CD14-positive monocyte (primary cell): ENCODE measurements at regions not wholly inside any gene's neighbourhood (a gene's known extent, or its start where the extent isn't known, plus 50 kb on each side); places are given as distances from the start of the nearest gene placed in this dataset.

Experiments
- DNase-seq, 3 donors: peaks; one replicate each; pipeline ENCODE4 v3.0.0-alpha.2; 2011 to 2022
- H2AFZ ChIP-seq: 2 replicates; pipeline ENCODE4 v1.6.0; 2012; ENCODE audit warnings: mild to moderate bottlenecking, low read depth, low read length, inconsistent platforms; ENCODE audit not compliant: insufficient read depth, poor library complexity, severe bottlenecking
- H3K27ac ChIP-seq, 2 donors: 1 replicate in 1 of 2; 2 replicates in 1 of 2; pipeline ENCODE4 v1.5.1; 2012 to 2013; ENCODE audit warnings: low read length in 2 of 2, control low read depth in 1 of 2, inconsistent platforms in 1 of 2, low read depth in 1 of 2, mild to moderate bottlenecking in 1 of 2
- H3K27me3 ChIP-seq, 2 donors: one replicate each; pipeline versions ENCODE4 v1.6.0 to v1.6.1; 2011 to 2013; ENCODE audit warnings: low read length in 2 of 2; ENCODE audit not compliant: control insufficient read depth in 2 of 2, insufficient read depth in 2 of 2
- H3K36me3 ChIP-seq, 2 donors: replicated peaks in 1 of 2; 1 replicate in 1 of 2; 2 replicates in 1 of 2; pipeline versions ENCODE4 v1.5.1 to v1.6.1; 2012 to 2013; ENCODE audit warnings: low read length in 2 of 2, control low read depth in 1 of 2, inconsistent platforms in 1 of 2, mild to moderate bottlenecking in 1 of 2; ENCODE audit not compliant: insufficient read depth in 2 of 2, control insufficient read depth in 1 of 2
- H3K4me1 ChIP-seq, 2 donors: 1 replicate in 1 of 2; 2 replicates in 1 of 2; pipeline versions ENCODE4 v1.5.1 to v1.6.1; 2012 to 2013; ENCODE audit warnings: low read length in 2 of 2, control low read depth in 1 of 2, inconsistent platforms in 1 of 2, mild to moderate bottlenecking in 1 of 2, moderate library complexity in 1 of 2; ENCODE audit not compliant: insufficient read depth in 2 of 2, control insufficient read depth in 1 of 2
- H3K4me2 ChIP-seq: replicated peaks from 2 replicates; pipeline ENCODE3; 2012; ENCODE audit warnings: low read length, moderate library complexity, mild to moderate bottlenecking; ENCODE audit not compliant: poor library complexity, severe bottlenecking; ENCODE audit errors: extremely low read depth
- H3K4me3 ChIP-seq, 3 experiments: fragments of 200-600 bp in 1 of 3; sonication (generic) in 1 of 3; replicated peaks in 1 of 3; 1 replicate in 2 of 3; 2 replicates in 1 of 3; pipeline ENCODE4 v1.5.1; 2011 to 2013; ENCODE audit warnings: low read length in 3 of 3, mild to moderate bottlenecking in 3 of 3, control low read depth in 2 of 3, low read depth in 2 of 3, inconsistent platforms in 1 of 3, moderate library complexity in 1 of 3
- H3K79me2 ChIP-seq: 2 replicates; pipeline ENCODE4 v1.6.0; 2012; ENCODE audit warnings: mild to moderate bottlenecking, control low read depth, inconsistent platforms, low read length, moderate library complexity; ENCODE audit not compliant: insufficient read depth
- H3K9ac ChIP-seq: 2 replicates; pipeline ENCODE4 v1.6.0; 2017; ENCODE audit warnings: low read length, mild to moderate bottlenecking; ENCODE audit not compliant: insufficient read depth, poor library complexity, severe bottlenecking
- H3K9me3 ChIP-seq, 2 donors: replicated peaks in 1 of 2; 1 replicate in 1 of 2; 2 replicates in 1 of 2; pipeline versions ENCODE4 v1.5.1 to v1.6.1; 2012 to 2013; ENCODE audit warnings: low read length in 2 of 2, control low read depth in 1 of 2; ENCODE audit not compliant: control insufficient read depth in 1 of 2, insufficient read depth in 1 of 2
- H4K20me1 ChIP-seq: 2 replicates; pipeline ENCODE4 v1.6.0; 2012; ENCODE audit warnings: mild to moderate bottlenecking, low read length, control low read depth, moderate library complexity; ENCODE audit not compliant: insufficient read depth
- H3K27ac Mint-ChIP-seq, 7 donors: one replicate each; pipeline ENCODE4 v1.8.0; 2020; ENCODE audit warnings: mild to moderate bottlenecking in 7 of 7, mixed read lengths in 7 of 7, moderate library complexity in 6 of 7, inconsistent platforms in 2 of 7
- H3K27me3 Mint-ChIP-seq, 3 donors: one replicate each; pipeline ENCODE4 v1.8.0; 2021 to 2022; ENCODE audit warnings: low read depth in 3 of 3, mild to moderate bottlenecking in 3 of 3, mixed read lengths in 3 of 3, moderate library complexity in 3 of 3, inconsistent platforms in 1 of 3
- H3K36me3 Mint-ChIP-seq, 2 donors: one replicate each; pipeline ENCODE4 v1.8.0; 2020; ENCODE audit warnings: mixed read lengths in 2 of 2, inconsistent platforms in 1 of 2, mild to moderate bottlenecking in 1 of 2
- H3K4me1 Mint-ChIP-seq: one replicate; pipeline ENCODE4 v1.8.0; 2020; ENCODE audit warnings: mild to moderate bottlenecking, mixed read lengths
- H3K4me3 Mint-ChIP-seq, 2 donors: one replicate each; pipeline ENCODE4 v1.8.0; 2020; ENCODE audit warnings: mild to moderate bottlenecking in 2 of 2, mixed read lengths in 2 of 2, moderate library complexity in 1 of 2
- H3K9me3 Mint-ChIP-seq, 7 donors: one replicate each; pipeline ENCODE4 v1.8.0; 2020 to 2022; ENCODE audit warnings: mixed read lengths in 7 of 7, mild to moderate bottlenecking in 6 of 7, moderate library complexity in 6 of 7, inconsistent platforms in 2 of 7
- WGBS: methylation state at CpG from one replicate; pipeline ENCODE4 v1.1.5; 2013; ENCODE audit warnings: missing lambda C conversion rate; ENCODE audit not compliant: insufficient coverage; 5-methylcytosine and 5-hydroxymethylcytosine counted together
- intact Hi-C, 2 donors: fragments of 100-400 bp; cut with micrococcal nuclease; formaldehyde crosslinking; loops; one replicate each; pipeline versions ENCODE4 v1.15.0 to v1.15.1; 2023
- TF ChIP-seq, protein P1 (sequence below): fragments of 200-600 bp; IDR thresholded peaks from one replicate; pipeline ENCODE4 v1.8.0; 2022; ENCODE audit warnings: antibody characterized with exemption, mild to moderate bottlenecking

DNA sequence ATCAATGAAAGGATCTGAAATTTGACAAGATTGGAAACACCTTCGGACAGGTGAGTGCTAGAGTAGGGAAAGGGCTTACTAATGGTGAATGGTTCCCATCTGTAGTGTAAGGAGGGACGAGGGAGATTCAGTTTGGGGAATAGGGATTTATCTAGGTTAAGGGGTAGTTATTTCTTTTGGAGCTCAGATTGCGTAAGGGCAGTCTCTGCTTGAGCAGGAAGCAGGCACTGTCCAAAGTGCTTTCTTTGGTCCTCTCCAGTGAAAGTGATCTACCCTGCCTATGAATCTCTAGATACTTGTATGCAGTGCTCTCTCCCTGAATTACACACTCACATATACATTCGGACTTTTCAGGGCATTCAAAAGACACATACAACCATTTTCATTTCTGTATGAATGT lies 272.9 kb upstream of the FIGN start:
- no peaks in the 10 kb centered on the region for H3K36me3 ChIP-seq
- TF ChIP-seq, protein P1, sequence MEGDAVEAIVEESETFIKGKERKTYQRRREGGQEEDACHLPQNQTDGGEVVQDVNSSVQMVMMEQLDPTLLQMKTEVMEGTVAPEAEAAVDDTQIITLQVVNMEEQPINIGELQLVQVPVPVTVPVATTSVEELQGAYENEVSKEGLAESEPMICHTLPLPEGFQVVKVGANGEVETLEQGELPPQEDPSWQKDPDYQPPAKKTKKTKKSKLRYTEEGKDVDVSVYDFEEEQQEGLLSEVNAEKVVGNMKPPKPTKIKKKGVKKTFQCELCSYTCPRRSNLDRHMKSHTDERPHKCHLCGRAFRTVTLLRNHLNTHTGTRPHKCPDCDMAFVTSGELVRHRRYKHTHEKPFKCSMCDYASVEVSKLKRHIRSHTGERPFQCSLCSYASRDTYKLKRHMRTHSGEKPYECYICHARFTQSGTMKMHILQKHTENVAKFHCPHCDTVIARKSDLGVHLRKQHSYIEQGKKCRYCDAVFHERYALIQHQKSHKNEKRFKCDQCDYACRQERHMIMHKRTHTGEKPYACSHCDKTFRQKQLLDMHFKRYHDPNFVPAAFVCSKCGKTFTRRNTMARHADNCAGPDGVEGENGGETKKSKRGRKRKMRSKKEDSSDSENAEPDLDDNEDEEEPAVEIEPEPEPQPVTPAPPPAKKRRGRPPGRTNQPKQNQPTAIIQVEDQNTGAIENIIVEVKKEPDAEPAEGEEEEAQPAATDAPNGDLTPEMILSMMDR = no peak
- no peaks in the 10 kb centered on the region for H3K27me3 ChIP-seq
- no peaks in the 10 kb centered on the region for H3K4me1 ChIP-seq
- no peak overlapping the region for H3K9ac ChIP-seq
- intact Hi-C loops = no loop called here
- H3K27ac ChIP-seq = no peak overlapping the region
- H3K27ac Mint-ChIP-seq = no peak overlapping the region
- no peaks in the 10 kb centered on the region for H4K20me1 ChIP-seq
- H3K27me3 Mint-ChIP-seq = no peaks in the 10 kb centered on the region
- no peak overlapping the region for H3K4me3 ChIP-seq
- no peaks in the 10 kb centered on the region for H3K9me3 ChIP-seq
- no peaks in the 10 kb centered on the region for H3K4me1 Mint-ChIP-seq
- H3K4me3 Mint-ChIP-seq = no peak overlapping the region
- H3K4me2 ChIP-seq = no peak overlapping the region
- no peak overlapping the region for H2AFZ ChIP-seq
- peaks cover 0 to 5% (median 0%) of the 10 kb centered on the region in 7 donors for H3K9me3 Mint-ChIP-seq
- H3K36me3 Mint-ChIP-seq = no peaks in the 10 kb centered on the region
- WGBS = 84% methylated on average over 3 of the region's 4 CpGs
- no peaks in the 10 kb centered on the region for H3K79me2 ChIP-seq
- DNase-seq = no peak

DNA sequence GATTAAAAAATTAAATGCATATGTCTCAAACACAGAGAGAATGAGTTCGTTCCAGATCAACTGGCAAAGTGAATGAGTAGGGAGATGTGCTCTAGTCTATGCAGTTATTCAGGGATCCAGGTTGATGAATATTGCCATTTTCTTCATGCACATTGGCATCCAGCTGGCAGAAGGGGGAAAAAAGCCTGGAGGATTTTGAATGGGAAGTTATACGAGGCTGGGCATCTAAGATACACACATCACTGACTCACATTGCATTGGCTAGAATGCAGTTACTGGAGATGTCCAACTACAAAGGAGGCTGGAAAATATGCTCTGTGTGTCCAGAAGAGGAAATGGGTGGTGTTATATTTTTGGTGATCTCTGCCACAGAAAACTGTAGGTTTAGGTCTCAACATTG lies 270.9 kb upstream of the FIGN start:
- Histone ChIP-seq H2AFZ (no peak overlapping the region), H3K9me3 (no peaks in the 10 kb centered on the region), H4K20me1 (no peaks in the 10 kb centered on the region), H3K9ac (no peak overlapping the region), H3K79me2 (no peaks in the 10 kb centered on the region), H3K4me3 (no peak overlapping the region), H3K27ac (no peak overlapping the region), H3K4me2 (no peak overlapping the region), H3K27me3 (no peaks in the 10 kb centered on the region), H3K36me3 (no peaks in the 10 kb centered on the region), H3K4me1 (no peaks in the 10 kb centered on the region)
- Mint-ChIP-seq H3K4me1 (no peaks in the 10 kb centered on the region), H3K4me3 (no peak overlapping the region), H3K27ac (no peak overlapping the region), H3K9me3 (peaks cover 0 to 5% (median 0%) of the 10 kb centered on the region in 7 donors), H3K27me3 (no peaks in the 10 kb centered on the region), H3K36me3 (no peaks in the 10 kb centered on the region)
- TF ChIP-seq, protein P1 = no peak
- intact Hi-C loops = no loop called here
- no peak for DNase-seq
- no CpG with 5 or more reads among the region's 2 CpGs for WGBS
